WTC11 (cell line): ENCODE measurements at regions not wholly inside any gene's neighbourhood (a gene's known extent, or its start where the extent isn't known, plus 50 kb on each side); places are given as distances from the start of the nearest gene placed in this dataset.

Experiments used
- ATAC-seq: fragments of 200-7000 bp; cut with Tn5 transposase; 2 replicates; pipeline ENCODE4 v1.10.0; 2021; ENCODE audit warnings: mild to moderate bottlenecking, moderate library complexity
- CTCF ChIA-PET: fragments of 300-600 bp; sonication (Branson Sonifier 250); formaldehyde crosslinking; loops from one replicate; lab custom pipeline; 2021; ENCODE audit warnings: antibody characterized with exemption; lab: Charles Lee
- POLR2A ChIA-PET: fragments of 350-600 bp; sonication (Branson Sonifier 250); formaldehyde crosslinking; loops from one replicate; lab custom pipeline; 2021; ENCODE audit warnings: antibody characterized with exemption; lab: Charles Lee
- DNase-seq: peaks from one replicate; pipeline ENCODE4 v3.0.0; 2021; ENCODE audit warnings: low spot score
- H3K27ac Mint-ChIP-seq: 2 replicates; pipeline ENCODE4 v1.8.0; 2021; ENCODE audit warnings: mixed read lengths
- H3K27me3 Mint-ChIP-seq: 2 replicates; pipeline ENCODE4 v1.8.0; 2021; ENCODE audit warnings: low read depth, mild to moderate bottlenecking, moderate library complexity, mixed read lengths
- H3K36me3 Mint-ChIP-seq: 2 replicates; pipeline ENCODE4 v1.8.0; 2021; ENCODE audit warnings: mixed read lengths
- H3K4me1 Mint-ChIP-seq: 2 replicates; pipeline ENCODE4 v1.8.0; 2022; ENCODE audit warnings: mixed read lengths
- H3K4me3 Mint-ChIP-seq: 2 replicates; pipeline ENCODE4 v1.8.0; 2021; ENCODE audit warnings: mild to moderate bottlenecking, moderate library complexity, mixed read lengths
- H3K9me3 Mint-ChIP-seq: 2 replicates; pipeline ENCODE4 v1.8.0; 2021; ENCODE audit warnings: mixed read lengths
- AFF4 ChIP-seq: sonication (generic); formaldehyde crosslinking; IDR thresholded peaks from 2 replicates; pipeline ENCODE4 v1.8.1; 2023; ENCODE audit warnings: mild to moderate bottlenecking, missing genetic modification reagents, borderline replicate concordance
- ARID4B ChIP-seq: sonication (generic); formaldehyde crosslinking; IDR thresholded peaks from 2 replicates; pipeline ENCODE4 v1.8.0; 2023; ENCODE audit warnings: missing genetic modification reagents, mild to moderate bottlenecking, borderline replicate concordance
- ATF2 ChIP-seq: sonication (generic); formaldehyde crosslinking; IDR thresholded peaks from 2 replicates; pipeline ENCODE4 v1.8.1; 2022; ENCODE audit warnings: low read depth, missing genetic modification reagents, borderline replicate concordance
- E2F4 ChIP-seq: sonication (generic); formaldehyde crosslinking; IDR thresholded peaks from 2 replicates; pipeline ENCODE4 v1.8.1; 2022; ENCODE audit warnings: low read depth, mild to moderate bottlenecking, moderate library complexity, missing genetic modification reagents, borderline replicate concordance
- FOXJ3 ChIP-seq: sonication (generic); formaldehyde crosslinking; IDR thresholded peaks from 2 replicates; pipeline ENCODE4 v1.9.0; 2021; ENCODE audit warnings: missing genetic modification reagents, mild to moderate bottlenecking, borderline replicate concordance
- GRHL2 ChIP-seq: fragments of 250-450 bp; sonication (Bioruptor Pico); IDR thresholded peaks from 2 replicates; pipeline ENCODE4 v1.8.0; 2022; ENCODE audit warnings: mild to moderate bottlenecking, moderate library complexity; ENCODE audit not compliant: insufficient replicate concordance, severe bottlenecking
- NFATC4 ChIP-seq: fragments of 250-450 bp; sonication (Bioruptor Pico); IDR thresholded peaks from 2 replicates; pipeline ENCODE4 v1.9.0; 2021; ENCODE audit warnings: mild to moderate bottlenecking
- NFYB ChIP-seq: sonication (generic); formaldehyde crosslinking; conservative IDR thresholded peaks from 2 replicates; pipeline ENCODE4 v1.8.0; 2022; ENCODE audit warnings: low read depth, missing genetic modification reagents
- PRRX2 ChIP-seq: fragments of 250-450 bp; sonication (Bioruptor Pico); IDR thresholded peaks from 2 replicates; pipeline ENCODE4 v1.8.0; 2021; ENCODE audit warnings: mild to moderate bottlenecking
- ZNF232 ChIP-seq: sonication (generic); formaldehyde crosslinking; IDR thresholded peaks from 2 replicates; pipeline ENCODE4 v1.8.0; 2022; ENCODE audit warnings: mild to moderate bottlenecking, missing genetic modification reagents
- ZNF512 ChIP-seq: sonication (generic); formaldehyde crosslinking; IDR thresholded peaks from 2 replicates; pipeline ENCODE4 v1.8.1; 2022; ENCODE audit warnings: missing genetic modification reagents, borderline replicate concordance

- no peak for TF ChIP-seq ATF2 (CRISPR knock-in tag)
- no peak for TF ChIP-seq ZNF232
- no peak for TF ChIP-seq ZNF512 (CRISPR knock-in tag)
- TF ChIP-seq GRHL2 (CRISPR knock-in tag) = no peak
- TF ChIP-seq E2F4 (CRISPR knock-in tag) = no peak
- no peak for TF ChIP-seq ARID4B (CRISPR knock-in tag)
- TF ChIP-seq, all 79 proteins: peak for 0
Measured at GRCh38 chr7:57256637-57257375, 124.6 kb upstream of the ZNF479 start (continued).

GRCh38 chr7:57274535-57275283, 142.5 kb upstream of the ZNF479 start:
- ChIA-PET POLR2A (no interaction called here), CTCF (no interaction called here)
- no peaks in the 10 kb centered on the region for H3K4me1 Mint-ChIP-seq
- TF ChIP-seq GRHL2 (CRISPR knock-in tag) = no peak
- no peak for TF ChIP-seq NFATC4 (CRISPR knock-in tag)
- TF ChIP-seq NFYB (CRISPR knock-in tag) = no peak
- no peak for TF ChIP-seq ZNF512 (CRISPR knock-in tag)
- no peak for TF ChIP-seq AFF4
- TF ChIP-seq FOXJ3 (CRISPR knock-in tag) = no peak
- TF ChIP-seq PRRX2 (CRISPR knock-in tag) = no peak
- ATAC-seq = no peak
- no peak overlapping the region for H3K27ac Mint-ChIP-seq
- peaks cover 71% of the 10 kb centered on the region for H3K36me3 Mint-ChIP-seq
- H3K9me3 Mint-ChIP-seq = peaks cover 79% of the 10 kb centered on the region
- DNase-seq = no peak
- peaks cover 12% of the 10 kb centered on the region for H3K27me3 Mint-ChIP-seq
- no peak overlapping the region for H3K4me3 Mint-ChIP-seq
